ENCODE measurements at regions not wholly inside any gene's neighbourhood (a gene's known extent, or its start where the extent isn't known, plus 50 kb on each side); places are given as distances from the start of the nearest gene placed in this dataset.

- TF ChIP-seq CTCF (IDR thresholded peaks at IDR 0.05) (no peak), POLR2A (IDR thresholded peaks at IDR 0.05) (no peak)
Observed at GRCh38 chr4:163901319-163901718, 406.8 kb downstream of the TMA16 start.
